ENCODE measurements at regions not wholly inside any gene's neighbourhood (a gene's known extent, or its start where the extent isn't known, plus 50 kb on each side); places are given as distances from the start of the nearest gene placed in this dataset.

DNA sequence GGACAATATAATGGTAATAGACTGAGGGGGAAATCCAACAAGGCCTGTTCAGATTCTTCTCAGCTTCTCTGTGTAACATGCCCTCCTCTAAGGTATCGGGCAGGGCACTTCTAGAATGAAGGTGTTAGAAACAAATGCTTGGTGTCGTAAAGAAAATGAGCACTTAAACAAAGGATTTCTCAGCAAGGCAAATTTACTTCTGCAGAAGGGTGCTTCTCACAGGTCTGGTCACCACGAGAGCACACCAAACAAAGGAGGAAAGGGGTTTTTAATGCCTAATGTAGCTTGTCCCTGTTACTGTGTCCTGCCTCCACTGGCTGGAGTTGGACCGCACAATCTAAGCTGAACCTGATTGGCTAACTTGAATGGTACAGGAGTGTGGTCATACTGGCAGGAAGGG, 642.6 kb upstream of the CDH8 start:
- TF ChIP-seq, protein P1, sequence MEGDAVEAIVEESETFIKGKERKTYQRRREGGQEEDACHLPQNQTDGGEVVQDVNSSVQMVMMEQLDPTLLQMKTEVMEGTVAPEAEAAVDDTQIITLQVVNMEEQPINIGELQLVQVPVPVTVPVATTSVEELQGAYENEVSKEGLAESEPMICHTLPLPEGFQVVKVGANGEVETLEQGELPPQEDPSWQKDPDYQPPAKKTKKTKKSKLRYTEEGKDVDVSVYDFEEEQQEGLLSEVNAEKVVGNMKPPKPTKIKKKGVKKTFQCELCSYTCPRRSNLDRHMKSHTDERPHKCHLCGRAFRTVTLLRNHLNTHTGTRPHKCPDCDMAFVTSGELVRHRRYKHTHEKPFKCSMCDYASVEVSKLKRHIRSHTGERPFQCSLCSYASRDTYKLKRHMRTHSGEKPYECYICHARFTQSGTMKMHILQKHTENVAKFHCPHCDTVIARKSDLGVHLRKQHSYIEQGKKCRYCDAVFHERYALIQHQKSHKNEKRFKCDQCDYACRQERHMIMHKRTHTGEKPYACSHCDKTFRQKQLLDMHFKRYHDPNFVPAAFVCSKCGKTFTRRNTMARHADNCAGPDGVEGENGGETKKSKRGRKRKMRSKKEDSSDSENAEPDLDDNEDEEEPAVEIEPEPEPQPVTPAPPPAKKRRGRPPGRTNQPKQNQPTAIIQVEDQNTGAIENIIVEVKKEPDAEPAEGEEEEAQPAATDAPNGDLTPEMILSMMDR (conservative IDR thresholded peaks at IDR 0.05) = no peak
- TF ChIP-seq ZFX (IDR thresholded peaks at IDR 0.05) = no peak

All from C4-2B (cell line).